Endothelial cell of umbilical vein (primary cell): ENCODE measurements at regions not wholly inside any gene's neighbourhood (a gene's known extent, or its start where the extent isn't known, plus 50 kb on each side); places are given as distances from the start of the nearest gene placed in this dataset.

Experiments used
- BruUV-seq: library from RNA; stranded (reverse); fragments of 400-500 nt; replicated peaks from 2 replicates; lab custom pipeline; 2021; lab: Mats Ljungman, UMichigan
- CTCF ChIA-PET: fragments of 300-600, 350-600 bp; sonication (Branson Sonifier 250); formaldehyde crosslinking; loops from one replicate; lab custom pipeline; 2021; ENCODE audit warnings: antibody characterized with exemption, inconsistent platforms; lab: Charles Lee
- POLR2A ChIA-PET: fragments of 300-600, 350-600 bp; sonication (Branson Sonifier 250); formaldehyde crosslinking; loops from one replicate; lab custom pipeline; 2021; ENCODE audit warnings: antibody characterized with exemption, inconsistent platforms; lab: Charles Lee
- DNase-seq: peaks from one replicate; pipeline ENCODE4 v3.0.0-alpha.2; 2011; ENCODE audit warnings: low read depth, low spot score
- FAIRE-seq: peaks from 2 replicates; lab custom pipeline; 2011; peaks lifted over from hg19 to GRCh38; lab: Jason Lieb, UNC
- H2AFZ ChIP-seq: 2 replicates; pipeline ENCODE4 v1.6.0; 2012; ENCODE audit warnings: low read depth, low read length, control low read depth, inconsistent platforms
- H3K27ac ChIP-seq: 2 replicates; pipeline ENCODE4 v1.5.1; 2011; ENCODE audit warnings: low read depth, mild to moderate bottlenecking, control low read depth, low read length, moderate library complexity; ENCODE audit not compliant: insufficient read depth
- H3K27me3 ChIP-seq, 2 experiments: 2 replicates each; pipeline versions ENCODE4 v1.6.0 to v1.6.1; 2011; ENCODE audit warnings: low read length in 2 of 2, mixed read lengths in 1 of 2; ENCODE audit not compliant: control insufficient read depth in 2 of 2, insufficient read depth in 2 of 2
- H3K36me3 ChIP-seq, 2 experiments: 2 replicates in 1 of 2; 3 replicates in 1 of 2; pipeline ENCODE4 v1.5.1; 2011; ENCODE audit warnings: low read length in 2 of 2, mild to moderate bottlenecking in 1 of 2, moderate library complexity in 1 of 2; ENCODE audit not compliant: control insufficient read depth in 2 of 2, insufficient read depth in 2 of 2; ENCODE audit errors: extremely low read depth in 1 of 2
- H3K4me1 ChIP-seq: 3 replicates; pipeline ENCODE4 v1.5.1; 2011; ENCODE audit warnings: mild to moderate bottlenecking, low read length; ENCODE audit not compliant: control insufficient read depth, insufficient read depth; ENCODE audit errors: extremely low read depth
- H3K4me2 ChIP-seq: 2 replicates; pipeline ENCODE4 v1.6.1; 2011; ENCODE audit warnings: low read length, control low read depth, mixed read lengths; ENCODE audit not compliant: insufficient read depth
- H3K4me3 ChIP-seq, 3 experiments: fragments of 200-600 bp in 1 of 3; sonication (generic), shearing (Covaris generic) in 1 of 3; replicated peaks in 1 of 3; 2 replicates each; pipeline ENCODE4 v1.5.1; 2011 to 2016; ENCODE audit warnings: control low read depth in 3 of 3, low read length in 3 of 3, mild to moderate bottlenecking in 2 of 3, inconsistent platforms in 1 of 3, low read depth in 1 of 3, moderate library complexity in 1 of 3; ENCODE audit not compliant: insufficient read depth in 1 of 3
- H3K79me2 ChIP-seq: 2 replicates; pipeline ENCODE4 v1.6.0; 2012; ENCODE audit warnings: low read length, inconsistent platforms; ENCODE audit not compliant: control insufficient read depth, insufficient read depth
- H3K9ac ChIP-seq: replicated peaks from 2 replicates; pipeline ENCODE3; 2011; ENCODE audit warnings: low read length, control low read depth; ENCODE audit not compliant: insufficient read depth; ENCODE audit errors: extremely low read depth
- H3K9me1 ChIP-seq: replicated peaks from 3 replicates; pipeline ENCODE4 v1.6.0; 2011; ENCODE audit warnings: mild to moderate bottlenecking, low read length; ENCODE audit not compliant: control insufficient read depth, insufficient read depth; ENCODE audit errors: extremely low read depth
- H3K9me3 ChIP-seq: replicated peaks from 2 replicates; pipeline ENCODE4 v1.5.1; 2012; ENCODE audit warnings: low read length, inconsistent platforms; ENCODE audit not compliant: control insufficient read depth, insufficient read depth
- H4K20me1 ChIP-seq: replicated peaks from 2 replicates; pipeline ENCODE3; 2011; ENCODE audit warnings: mild to moderate bottlenecking, low read length; ENCODE audit not compliant: control insufficient read depth, insufficient read depth; ENCODE audit errors: extremely low read depth
- EZH2 ChIP-seq: IDR thresholded peaks from 2 replicates; pipeline ENCODE4 v1.6.1; 2012; ENCODE audit warnings: borderline replicate concordance, low read depth, mild to moderate bottlenecking, moderate library complexity, low read length, inconsistent platforms; ENCODE audit not compliant: severe bottlenecking
- FOS ChIP-seq: IDR thresholded peaks from 2 replicates; pipeline ENCODE4 v1.6.1; 2011; ENCODE audit warnings: mild to moderate bottlenecking, low read length, moderate library complexity, borderline replicate concordance; ENCODE audit not compliant: insufficient read depth
- GATA2 ChIP-seq: IDR thresholded peaks from 2 replicates; pipeline ENCODE4 v1.7.0; 2011; ENCODE audit warnings: low read depth, mild to moderate bottlenecking, moderate library complexity, mixed read lengths, low read length; ENCODE audit not compliant: insufficient read length, insufficient read depth
- JUN ChIP-seq: IDR thresholded peaks from 2 replicates; pipeline ENCODE4 v1.6.1; 2011; ENCODE audit warnings: borderline replicate concordance, low read depth; ENCODE audit not compliant: insufficient read length, insufficient read depth
- MYC ChIP-seq: IDR thresholded peaks from one replicate; pipeline ENCODE4 v1.6.1; 2011; ENCODE audit warnings: mild to moderate bottlenecking, low read depth, low read length
- POLR2A ChIP-seq: IDR thresholded peaks from 2 replicates; pipeline ENCODE4 v1.6.1; 2012; ENCODE audit warnings: low read depth, mild to moderate bottlenecking, control low read depth, low read length
- POLR2AphosphoS5 ChIP-seq: IDR thresholded peaks from 2 replicates; pipeline ENCODE4 v1.6.1; 2012; ENCODE audit warnings: low read depth, mild to moderate bottlenecking, control low read depth, low read length, moderate library complexity; ENCODE audit not compliant: insufficient read depth
- dilution Hi-C: fragments of 300-500 bp; cut with MboI; formaldehyde crosslinking; loops from one replicate; pipeline ENCODE4 v1.15.0; 2019; ENCODE audit warnings: low sequenced_read_pairs; ENCODE audit not compliant: extremely low pct_ligation_motif_present
- intact Hi-C: fragments of 100-400 bp; cut with micrococcal nuclease; formaldehyde crosslinking; loops from one replicate; pipeline ENCODE4 v1.10.0; 2022
- TF ChIP-seq, protein P1 (sequence below): IDR thresholded peaks from 2 replicates; pipeline ENCODE4 v1.6.1; 2011; ENCODE audit not compliant: insufficient read depth, insufficient read length
- TF ChIP-seq, protein P2 (sequence below), 2 donors: IDR thresholded peaks; 1 replicate in 1 of 2; 2 replicates in 1 of 2; pipeline ENCODE4 v1.5.1; 2011; ENCODE audit warnings: low read length in 2 of 2, mild to moderate bottlenecking in 2 of 2, moderate library complexity in 2 of 2, control low read depth in 1 of 2, inconsistent platforms in 1 of 2, low read depth in 1 of 2; ENCODE audit not compliant: insufficient read depth in 1 of 2; ENCODE audit errors: extremely low read depth in 1 of 2

DNA sequence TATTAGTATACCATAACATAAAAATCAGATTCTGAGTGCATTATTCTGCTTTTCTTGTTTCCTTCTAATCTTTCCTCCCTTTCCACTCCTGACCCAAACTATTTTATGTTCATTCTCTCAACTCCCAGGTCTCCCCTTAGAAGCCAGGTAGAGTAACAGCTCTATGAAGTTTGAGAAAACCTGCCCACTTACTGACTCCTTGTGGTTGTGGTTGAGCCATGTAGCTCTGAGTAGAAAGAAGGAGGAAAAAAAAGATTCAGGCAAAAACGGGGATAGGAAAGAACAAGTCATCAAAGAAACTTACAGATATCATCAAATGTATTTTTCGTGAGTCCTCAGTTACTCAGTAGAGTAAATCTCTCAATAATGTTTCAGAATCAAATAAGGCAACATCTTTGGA lies 216.7 kb downstream of the PMP22 start:
- no TSS peak for BruUV-seq
- FAIRE-seq, result no peak
- Histone ChIP-seq H3K4me3 (no peak overlapping the region), H3K4me2 (no peak overlapping the region), H3K27me3 (no peaks in the 10 kb centered on the region), H3K79me2 (no peaks in the 10 kb centered on the region), H3K9me3 (no peaks in the 10 kb centered on the region), H3K9me1 (no peaks in the 10 kb centered on the region), H3K36me3 (no peaks in the 10 kb centered on the region), H3K9ac (no peak overlapping the region), H3K4me1 (no peaks in the 10 kb centered on the region), H4K20me1 (no peaks in the 10 kb centered on the region), H3K27ac (no peak overlapping the region), H2AFZ (no peak overlapping the region)
- ChIA-PET POLR2A (no interaction called here), CTCF (no interaction called here)
- TF ChIP-seq, protein P1, sequence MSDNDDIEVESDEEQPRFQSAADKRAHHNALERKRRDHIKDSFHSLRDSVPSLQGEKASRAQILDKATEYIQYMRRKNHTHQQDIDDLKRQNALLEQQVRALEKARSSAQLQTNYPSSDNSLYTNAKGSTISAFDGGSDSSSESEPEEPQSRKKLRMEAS, result no peak
- TF ChIP-seq EZH2 (no peak), GATA2 (no peak), MYC (no peak), FOS (no peak), POLR2AphosphoS5 (no peak), JUN (no peak), POLR2A (no peak)
- TF ChIP-seq, protein P2, sequence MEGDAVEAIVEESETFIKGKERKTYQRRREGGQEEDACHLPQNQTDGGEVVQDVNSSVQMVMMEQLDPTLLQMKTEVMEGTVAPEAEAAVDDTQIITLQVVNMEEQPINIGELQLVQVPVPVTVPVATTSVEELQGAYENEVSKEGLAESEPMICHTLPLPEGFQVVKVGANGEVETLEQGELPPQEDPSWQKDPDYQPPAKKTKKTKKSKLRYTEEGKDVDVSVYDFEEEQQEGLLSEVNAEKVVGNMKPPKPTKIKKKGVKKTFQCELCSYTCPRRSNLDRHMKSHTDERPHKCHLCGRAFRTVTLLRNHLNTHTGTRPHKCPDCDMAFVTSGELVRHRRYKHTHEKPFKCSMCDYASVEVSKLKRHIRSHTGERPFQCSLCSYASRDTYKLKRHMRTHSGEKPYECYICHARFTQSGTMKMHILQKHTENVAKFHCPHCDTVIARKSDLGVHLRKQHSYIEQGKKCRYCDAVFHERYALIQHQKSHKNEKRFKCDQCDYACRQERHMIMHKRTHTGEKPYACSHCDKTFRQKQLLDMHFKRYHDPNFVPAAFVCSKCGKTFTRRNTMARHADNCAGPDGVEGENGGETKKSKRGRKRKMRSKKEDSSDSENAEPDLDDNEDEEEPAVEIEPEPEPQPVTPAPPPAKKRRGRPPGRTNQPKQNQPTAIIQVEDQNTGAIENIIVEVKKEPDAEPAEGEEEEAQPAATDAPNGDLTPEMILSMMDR (IDR thresholded peaks at IDR 0.05; ENCODE audit: extremely low read depth in 1 of 2, insufficient read depth in 1 of 2, low read depth in 1 of 2, low read length in 2 of 2), result no peak
- intact Hi-C loops, result no loop called here
- DNase-seq, result no peak
- dilution Hi-C loops, result no loop called here
